HG02852 (cell line): ENCODE measurements at regions not wholly inside any gene's neighbourhood (a gene's known extent, or its start where the extent isn't known, plus 50 kb on each side); places are given as distances from the start of the nearest gene placed in this dataset.
"Not testable (repeated sequence)": the region's sequence is repeated elsewhere in the genome, so short reads cannot be mapped to it uniquely, and the experiment has no call there.

Source experiments
- ATAC-seq: cut with Tn5 transposase; IDR thresholded peaks from one replicate; pipeline ENCODE4 v1.9.1; 2021; ENCODE audit warnings: mild to moderate bottlenecking, moderate library complexity; ENCODE audit not compliant: unreplicated experiment

GRCh38 chr5:136563489-136563888 is 198.1 kb upstream of the TRPC7 start:
- no peak for ATAC-seq

- ATAC-seq: no peak
These were observed 194.8 kb upstream of the TRPC7 start for GRCh38 chr5:136560126-136560525.

GRCh38 chr5:136559651-136560050 is 194.3 kb upstream of the TRPC7 start:
- ATAC-seq: no peak

GRCh38 chr5:136547096-136547495 is 181.8 kb upstream of the TRPC7 start:
- ATAC-seq: not testable (repeated sequence)

- ATAC-seq: not testable (repeated sequence)
These were observed 181.1 kb upstream of the TRPC7 start for GRCh38 chr5:136546441-136546840.

GRCh38 chr5:136545031-136545430 is 179.7 kb upstream of the TRPC7 start:
- ATAC-seq: not testable (repeated sequence)

GRCh38 chr5:136538534-136538933 is 173.2 kb upstream of the TRPC7 start:
- no peak for ATAC-seq

GRCh38 chr5:136529081-136529480 is 163.7 kb upstream of the TRPC7 start:
- ATAC-seq: no peak

GRCh38 chr5:136528481-136529030 is 163.2 kb upstream of the TRPC7 start:
- ATAC-seq: no peak

GRCh38 chr5:136527311-136527710 is 162.0 kb upstream of the TRPC7 start:
- no peak for ATAC-seq

GRCh38 chr5:136526791-136527190 is 161.4 kb upstream of the TRPC7 start:
- ATAC-seq: no peak

GRCh38 chr5:136526021-136526420 is 160.7 kb upstream of the TRPC7 start:
- no peak for ATAC-seq

- no peak for ATAC-seq
These were observed 160.3 kb upstream of the TRPC7 start for GRCh38 chr5:136525597-136525996.

- ATAC-seq: no peak
These were observed 157.0 kb upstream of the TRPC7 start for GRCh38 chr5:136522217-136522956.

- ATAC-seq: no peak
These were observed 156.4 kb upstream of the TRPC7 start for GRCh38 chr5:136521696-136522095.

- no peak for ATAC-seq
These were observed 153.5 kb upstream of the TRPC7 start for GRCh38 chr5:136518814-136519213.

- no peak for ATAC-seq
These were observed 152.8 kb upstream of the TRPC7 start for GRCh38 chr5:136518174-136518573.

- ATAC-seq: no peak
These were observed 152.4 kb upstream of the TRPC7 start for GRCh38 chr5:136517755-136518154.

GRCh38 chr5:136516637-136517036 is 151.3 kb upstream of the TRPC7 start:
- no peak for ATAC-seq

- no peak for ATAC-seq
These were observed 148.1 kb upstream of the TRPC7 start for GRCh38 chr5:136513430-136513829.

GRCh38 chr5:136511046-136511445 is 145.7 kb upstream of the TRPC7 start:
- ATAC-seq: no peak

GRCh38 chr5:136510481-136510880 is 145.1 kb upstream of the TRPC7 start:
- ATAC-seq: no peak

GRCh38 chr5:136506131-136506530 is 140.8 kb upstream of the TRPC7 start:
- no peak for ATAC-seq
